ENCODE measurements at regions not wholly inside any gene's neighbourhood (a gene's known extent, or its start where the extent isn't known, plus 50 kb on each side); places are given as distances from the start of the nearest gene placed in this dataset.

- DNase-seq (ENCODE audit: low read depth in 2 of 3, low spot score in 1 of 3), result no peak
These were observed 227.7 kb upstream of the B3GAT1 start for GRCh38 chr11:134639586-134640330.

- DNase-seq (ENCODE audit: low read depth in 2 of 3, low spot score in 1 of 3), result no peak
These were observed 226.9 kb upstream of the B3GAT1 start for GRCh38 chr11:134638796-134639430.

- no peak for DNase-seq (ENCODE audit: low read depth in 2 of 3, low spot score in 1 of 3)
These were observed 225.3 kb upstream of the B3GAT1 start for GRCh38 chr11:134637091-134638015.

- DNase-seq (ENCODE audit: low read depth in 2 of 3, low spot score in 1 of 3), result no peak
These were observed 224.0 kb upstream of the B3GAT1 start for GRCh38 chr11:134636071-134636470.

- DNase-seq (ENCODE audit: low read depth in 2 of 3, low spot score in 1 of 3), result no peak
These were observed 223.1 kb upstream of the B3GAT1 start for GRCh38 chr11:134634897-134635831.

- no peak for DNase-seq (ENCODE audit: low read depth in 2 of 3, low spot score in 1 of 3)
These were observed 221.2 kb upstream of the B3GAT1 start for GRCh38 chr11:134633276-134633675.

GRCh38 chr11:134632347-134633119 is 220.5 kb upstream of the B3GAT1 start:
- DNase-seq (ENCODE audit: low read depth in 2 of 3, low spot score in 1 of 3), result no peak

- DNase-seq (ENCODE audit: low read depth in 2 of 3, low spot score in 1 of 3), result no peak
These were observed 218.8 kb upstream of the B3GAT1 start for GRCh38 chr11:134630861-134631260.

GRCh38 chr11:134628426-134628825 is 216.4 kb upstream of the B3GAT1 start:
- DNase-seq (ENCODE audit: low read depth in 2 of 3, low spot score in 1 of 3), result no peak

- no peak for DNase-seq (ENCODE audit: low read depth in 2 of 3, low spot score in 1 of 3)
These were observed 214.0 kb upstream of the B3GAT1 start for GRCh38 chr11:134626032-134626431.

- no peak for DNase-seq (ENCODE audit: low read depth in 2 of 3, low spot score in 1 of 3)
These were observed 213.6 kb upstream of the B3GAT1 start for GRCh38 chr11:134625631-134626030.

- DNase-seq (ENCODE audit: low read depth in 2 of 3, low spot score in 1 of 3), result no peak
These were observed 213.1 kb upstream of the B3GAT1 start for GRCh38 chr11:134625151-134625550.

- DNase-seq (ENCODE audit: low read depth in 2 of 3, low spot score in 1 of 3), result no peak
These were observed 212.3 kb upstream of the B3GAT1 start for GRCh38 chr11:134624166-134624920.

GRCh38 chr11:134623711-134624110 is 211.7 kb upstream of the B3GAT1 start:
- no peak for DNase-seq (ENCODE audit: low read depth in 2 of 3, low spot score in 1 of 3)

GRCh38 chr11:134622458-134622857 is 210.4 kb upstream of the B3GAT1 start:
- no peak for DNase-seq (ENCODE audit: low read depth in 2 of 3, low spot score in 1 of 3)

- no peak for DNase-seq (ENCODE audit: low read depth in 2 of 3, low spot score in 1 of 3)
These were observed 205.3 kb upstream of the B3GAT1 start for GRCh38 chr11:134617360-134617759.

GRCh38 chr11:134616038-134616437 is 204.0 kb upstream of the B3GAT1 start:
- no peak for DNase-seq (ENCODE audit: low read depth in 2 of 3, low spot score in 1 of 3)

GRCh38 chr11:134615041-134615615 is 203.1 kb upstream of the B3GAT1 start:
- DNase-seq (ENCODE audit: low read depth in 2 of 3, low spot score in 1 of 3), result no peak

GRCh38 chr11:134614141-134614540 is 202.1 kb upstream of the B3GAT1 start:
- DNase-seq (ENCODE audit: low read depth in 2 of 3, low spot score in 1 of 3), result no peak

Measured in stimulated activated CD4-positive, alpha-beta T cell treated with anti-CD3 and anti-CD28 coated beads, Interleukin-12 subunit alpha, Interleukin-12 subunit beta, amount 100 ng/mL, for 48 hours (primary cell).